Kidney capillary endothelial cell (primary cell): ENCODE measurements at regions not wholly inside any gene's neighbourhood (a gene's known extent, or its start where the extent isn't known, plus 50 kb on each side); places are given as distances from the start of the nearest gene placed in this dataset.

Experiments
- DNase-seq: peaks from one replicate; pipeline ENCODE4 v3.0.0-alpha.2; 2018; ENCODE audit warnings: low spot score

- DNase-seq: no peak
Observed at GRCh38 chr5:141800617-141801016, 77.6 kb downstream of the PCDH1 start.

GRCh38 chr5:141799507-141800167, 78.6 kb downstream of the PCDH1 start:
- DNase-seq: no peak

- no peak for DNase-seq
Observed at GRCh38 chr5:141797425-141797824, 80.8 kb downstream of the PCDH1 start.

- DNase-seq: no peak
Observed at GRCh38 chr5:141795421-141795820, 82.8 kb downstream of the PCDH1 start.

GRCh38 chr5:141793881-141794280, 84.3 kb downstream of the PCDH1 start:
- no peak for DNase-seq

GRCh38 chr5:141793403-141793802, 84.8 kb downstream of the PCDH1 start:
- DNase-seq: no peak

- no peak for DNase-seq
Observed at GRCh38 chr5:141790630-141791029, 87.6 kb downstream of the PCDH1 start.

GRCh38 chr5:141789330-141789729, 88.9 kb downstream of the PCDH1 start:
- DNase-seq: no peak

- DNase-seq: no peak
Observed at GRCh38 chr5:141788296-141788970, 89.8 kb downstream of the PCDH1 start.

- no peak for DNase-seq
Observed at GRCh38 chr5:141787376-141787775, 90.8 kb downstream of the PCDH1 start.

GRCh38 chr5:141786700-141787099, 91.5 kb downstream of the PCDH1 start:
- DNase-seq: no peak

GRCh38 chr5:141785711-141786110, 92.5 kb downstream of the PCDH1 start:
- no peak for DNase-seq

- no peak for DNase-seq
Observed at GRCh38 chr5:141785135-141785534, 93.1 kb downstream of the PCDH1 start.

- DNase-seq: no peak
Observed at GRCh38 chr5:141784529-141784928, 93.7 kb downstream of the PCDH1 start.

- no peak for DNase-seq
Observed at GRCh38 chr5:141783947-141784296, 94.3 kb downstream of the PCDH1 start.

GRCh38 chr5:141783005-141783946, 94.9 kb downstream of the PCDH1 start:
- no peak for DNase-seq

- no peak for DNase-seq
Observed at GRCh38 chr5:141781910-141782309, 96.3 kb downstream of the PCDH1 start.

- no peak for DNase-seq
Observed at GRCh38 chr5:141780952-141781781, 97.0 kb downstream of the PCDH1 start.

GRCh38 chr5:141780240-141780951, 97.8 kb downstream of the PCDH1 start:
- no peak for DNase-seq

- no peak for DNase-seq
Observed at GRCh38 chr5:141779503-141779973, 97.5 kb upstream of the ARAP3 start.

- DNase-seq: no peak
Observed at GRCh38 chr5:141778683-141779082, 96.7 kb upstream of the ARAP3 start.
